HPDE6-E6E7 (cell line): ENCODE measurements at regions not wholly inside any gene's neighbourhood (a gene's known extent, or its start where the extent isn't known, plus 50 kb on each side); places are given as distances from the start of the nearest gene placed in this dataset.
"Not testable (repeated sequence)": the region's sequence is repeated elsewhere in the genome, so short reads cannot be mapped to it uniquely, and the experiment has no call there.

Experiments used
- DNase-seq: peaks from one replicate; pipeline ENCODE4 v3.0.0; 2011; ENCODE audit warnings: missing footprints; ENCODE audit errors: extremely low spot score

DNA sequence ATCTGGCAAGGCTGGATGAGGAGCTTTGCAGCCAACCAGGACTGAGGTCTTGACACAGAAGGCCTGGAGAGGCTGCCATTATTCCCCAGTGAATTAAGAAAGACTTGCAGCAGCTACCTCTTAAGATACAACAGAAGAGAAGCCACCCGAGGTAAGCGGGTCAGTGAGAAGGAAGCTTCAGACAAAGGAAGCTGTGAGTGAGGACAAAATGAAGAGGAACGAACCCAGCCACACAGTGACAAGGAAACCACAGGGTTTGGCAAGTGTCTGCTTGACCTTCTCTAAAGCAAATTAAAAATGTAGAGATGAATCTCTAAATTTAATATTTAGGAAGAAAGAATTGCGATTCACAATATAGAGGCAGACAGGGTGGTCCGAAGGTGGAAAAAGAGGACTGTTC is 281.8 kb upstream of the FRG1 start:
- not testable (repeated sequence) for DNase-seq

DNA sequence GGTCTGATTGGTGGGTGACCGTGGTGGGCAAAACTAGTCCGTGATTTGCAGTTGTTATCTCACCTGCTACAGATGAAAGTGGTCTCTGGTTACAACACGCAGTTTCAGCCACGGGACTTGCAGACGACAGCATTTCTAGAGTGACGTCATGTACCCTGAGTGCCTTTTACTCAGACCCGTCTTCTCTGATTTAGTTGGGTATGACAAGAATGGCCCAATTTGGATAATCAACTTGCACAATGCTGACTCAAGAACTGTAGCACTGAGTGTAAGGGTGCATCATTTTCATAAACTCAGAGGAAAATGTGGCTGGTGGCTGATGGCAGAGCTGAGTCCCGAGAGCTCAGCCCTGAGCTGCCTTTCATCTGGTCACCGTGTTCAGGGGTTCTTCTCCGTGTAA is 281.4 kb upstream of the FRG1 start:
- no peak for DNase-seq

DNA sequence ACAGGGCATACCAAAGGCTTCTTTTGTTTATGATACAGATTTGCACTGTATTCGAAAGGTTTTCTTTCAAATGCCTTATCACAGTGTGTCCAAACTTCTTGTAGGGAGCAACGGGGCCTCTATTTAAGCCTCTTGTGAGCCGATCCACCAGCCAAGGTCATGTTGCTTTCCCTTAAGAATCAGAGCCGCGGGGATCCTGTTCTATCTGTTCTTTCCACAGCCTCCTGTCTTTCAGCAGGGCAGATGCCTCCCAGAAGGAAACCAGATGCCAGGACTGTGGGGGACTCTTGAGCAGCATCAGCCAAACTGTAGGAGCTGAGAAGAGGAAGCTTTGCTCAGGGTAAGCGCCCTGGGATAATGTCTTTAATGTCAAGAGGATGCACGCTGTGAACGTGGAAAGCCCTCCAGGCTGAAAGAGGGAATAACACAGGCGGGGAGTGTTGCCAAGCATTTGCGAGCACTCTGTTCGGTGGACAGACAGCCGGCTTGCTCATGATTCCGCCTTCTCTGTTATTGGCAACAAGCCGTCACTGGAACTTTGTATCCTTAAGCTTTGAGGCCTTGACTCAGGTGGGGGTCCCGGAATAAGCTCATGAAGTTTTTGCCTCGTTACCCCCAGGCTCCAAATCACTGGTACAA is 279.8 kb upstream of the FRG1 start:
- DNase-seq, result no peak

DNA sequence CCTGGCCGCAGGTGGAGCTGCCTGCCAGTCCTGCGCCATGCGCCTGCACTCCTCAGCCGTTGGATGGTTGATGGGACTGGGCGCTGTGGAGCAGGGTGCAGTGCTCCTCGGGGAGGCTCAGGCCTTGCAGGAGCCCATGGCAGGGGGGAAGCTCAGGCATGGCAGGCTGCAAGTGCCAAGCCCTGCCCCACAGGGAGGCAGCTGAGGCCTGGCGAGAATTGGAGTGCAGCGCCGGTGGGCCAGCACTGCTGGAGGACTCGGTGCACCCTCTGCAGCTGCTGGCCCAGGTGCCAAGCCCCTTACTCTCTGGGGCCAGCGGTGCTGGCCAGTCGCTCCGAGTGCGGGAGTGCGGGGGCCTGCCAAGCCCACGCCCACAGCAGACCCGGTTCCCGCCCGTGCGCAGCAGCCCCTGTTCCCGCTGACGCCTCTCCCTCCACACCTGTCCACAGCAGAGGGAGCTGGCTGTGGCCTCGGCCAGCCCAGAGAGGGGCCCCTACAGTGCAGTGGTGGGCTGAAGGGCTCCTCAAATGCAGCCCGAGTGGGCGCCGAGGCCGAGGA is 275.9 kb upstream of the FRG1 start:
- no peak for DNase-seq

DNA sequence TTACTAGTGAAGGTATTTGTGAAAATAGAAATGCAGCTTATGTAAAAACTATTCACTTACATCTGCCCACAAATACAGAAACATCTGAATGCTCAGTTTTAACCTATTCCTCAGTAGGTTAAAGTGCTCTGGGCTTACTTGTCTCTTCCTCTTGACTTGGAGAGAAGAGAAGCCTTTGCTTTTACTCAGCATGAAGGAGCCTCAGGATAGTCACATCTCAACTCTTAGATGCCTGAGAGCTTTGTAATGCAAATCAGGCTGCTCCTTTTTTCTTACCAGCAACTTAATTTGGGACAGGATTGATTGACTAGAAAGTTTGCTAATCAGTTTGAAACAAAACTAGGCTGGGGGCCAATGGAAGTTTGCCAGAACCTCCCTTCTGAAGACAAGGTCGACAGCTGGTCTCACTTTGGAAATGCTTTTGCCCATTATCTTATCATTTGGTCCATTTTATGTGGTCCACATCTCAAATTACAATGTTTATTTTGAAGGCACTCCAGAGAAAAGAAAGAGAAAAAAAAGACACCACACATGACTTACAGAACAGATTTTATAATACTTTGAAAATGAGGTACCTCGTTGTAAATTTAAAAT is 274.9 kb upstream of the FRG1 start:
- not testable (repeated sequence) for DNase-seq

DNA sequence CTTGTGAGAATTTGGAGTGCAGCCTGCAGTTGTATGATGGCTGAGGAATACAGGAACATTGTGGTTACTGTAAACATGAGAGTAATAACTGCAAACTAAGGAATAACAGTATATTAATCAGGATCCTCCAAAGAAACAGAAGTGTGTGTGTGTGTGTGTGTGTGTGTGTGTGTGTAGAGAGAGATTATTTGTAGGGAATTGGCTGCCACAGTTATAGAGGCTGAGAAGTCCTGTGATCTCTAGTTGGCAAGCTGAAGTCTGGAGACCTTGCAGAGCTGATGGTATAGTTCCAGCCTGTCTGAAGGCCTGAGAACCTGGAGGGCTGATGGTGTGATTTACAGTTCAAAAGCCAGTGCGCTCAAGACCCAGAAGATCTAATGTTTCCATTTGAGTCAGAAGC is 273.3 kb upstream of the FRG1 start:
- DNase-seq, result not testable (repeated sequence)

DNA sequence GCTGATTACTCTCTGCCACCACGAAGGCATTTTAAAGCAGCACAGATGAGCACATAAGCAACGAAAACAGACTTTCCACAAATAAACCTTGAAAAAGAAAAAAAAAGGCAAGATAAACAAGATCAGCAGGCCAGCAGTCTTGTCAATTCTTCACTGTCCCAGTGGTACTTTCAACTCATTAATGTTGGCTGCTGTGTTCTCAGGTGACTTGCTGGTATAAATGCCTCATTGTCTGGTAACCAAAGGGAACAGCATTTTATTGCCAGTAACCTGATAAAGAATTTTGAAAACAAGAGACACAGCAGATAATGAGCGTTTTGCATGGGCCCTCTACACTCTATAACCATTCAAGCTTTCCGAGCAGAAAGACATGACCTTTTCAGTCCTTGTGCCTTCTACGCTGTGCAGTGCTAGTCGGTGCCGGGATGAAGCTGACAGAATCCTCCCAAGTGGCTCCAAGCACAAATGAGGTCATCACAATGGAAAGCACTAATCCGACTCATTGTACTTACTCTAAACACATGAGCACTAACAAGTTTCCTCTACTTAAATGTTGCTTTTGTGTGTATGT is 242.9 kb upstream of the FRG1 start:
- DNase-seq, result not testable (repeated sequence)

DNA sequence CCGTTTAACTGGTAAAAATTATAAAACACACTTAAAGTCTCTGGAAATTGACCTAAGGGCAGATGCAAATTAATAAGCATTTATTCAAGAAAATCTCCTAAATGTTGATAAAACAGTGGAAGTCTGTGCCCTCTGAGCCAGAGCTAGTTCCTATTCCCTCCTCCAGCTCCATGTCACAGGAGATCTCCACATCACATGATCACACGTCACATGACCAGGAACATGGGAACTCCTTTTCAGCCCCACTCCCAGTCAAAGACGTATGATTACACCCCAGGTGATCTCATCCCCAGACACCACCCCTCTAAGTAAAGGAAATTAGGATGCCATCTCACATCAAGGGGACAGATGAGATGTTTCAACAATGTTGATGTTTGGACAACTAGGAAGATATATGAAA is 237.7 kb upstream of the FRG1 start:
- DNase-seq, result not testable (repeated sequence)

DNA sequence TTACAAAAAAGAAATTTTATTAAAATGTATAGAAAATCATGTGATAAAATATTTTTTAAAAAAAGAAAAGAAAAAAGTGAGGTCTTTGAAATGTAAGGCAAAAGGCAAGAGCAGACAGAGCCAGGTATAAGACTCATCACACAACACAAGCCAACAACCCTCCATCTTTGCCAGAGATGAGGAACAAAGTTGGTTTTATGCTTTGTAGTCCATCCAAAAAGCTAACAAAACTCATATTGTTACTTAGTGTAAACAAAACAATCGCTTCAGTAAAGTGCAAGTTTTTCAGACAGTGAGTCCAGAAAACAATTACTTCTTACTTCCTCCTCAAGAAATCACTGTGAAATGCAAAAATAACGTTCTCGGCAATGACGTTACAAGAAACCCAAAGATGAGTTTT is 233.9 kb upstream of the FRG1 start:
- not testable (repeated sequence) for DNase-seq

DNA sequence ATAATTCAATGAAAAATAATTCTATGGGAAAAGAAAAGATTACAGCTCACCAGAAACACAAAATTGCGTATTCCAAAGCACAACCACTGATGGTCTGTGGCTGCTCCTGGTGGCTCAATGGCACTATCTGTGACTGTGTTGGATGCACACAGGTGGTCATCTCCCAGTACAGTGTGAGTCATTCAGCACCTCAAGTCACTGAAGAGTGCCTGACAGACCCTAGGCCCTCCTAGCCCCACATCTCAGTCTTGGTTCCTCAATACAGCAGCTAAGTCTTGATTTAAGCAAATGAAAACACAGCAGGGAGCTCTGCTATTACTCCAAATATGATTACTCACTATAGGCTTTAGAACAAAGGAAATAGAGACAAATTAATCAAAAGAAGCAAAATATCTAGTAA is 233.4 kb upstream of the FRG1 start:
- DNase-seq, result not testable (repeated sequence)

DNA sequence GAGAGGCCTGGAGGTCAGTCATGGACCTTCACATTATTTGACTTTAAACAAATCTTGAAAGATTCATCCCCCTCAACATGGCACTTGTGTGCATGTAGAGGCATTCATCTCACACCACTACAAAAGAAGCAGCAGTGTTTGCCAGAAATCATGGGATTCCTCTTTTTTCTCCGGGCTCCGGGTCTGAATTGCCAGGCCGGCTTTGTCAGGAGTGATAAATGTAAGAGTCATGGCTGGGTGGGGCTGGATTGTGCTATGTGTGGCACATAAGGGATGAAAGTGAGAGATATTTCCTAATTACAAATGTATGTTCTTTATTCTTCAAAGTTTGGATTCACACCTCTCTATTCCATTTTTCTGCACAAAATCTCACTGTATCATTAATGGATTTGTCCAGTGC is 228.7 kb upstream of the FRG1 start:
- not testable (repeated sequence) for DNase-seq

DNA sequence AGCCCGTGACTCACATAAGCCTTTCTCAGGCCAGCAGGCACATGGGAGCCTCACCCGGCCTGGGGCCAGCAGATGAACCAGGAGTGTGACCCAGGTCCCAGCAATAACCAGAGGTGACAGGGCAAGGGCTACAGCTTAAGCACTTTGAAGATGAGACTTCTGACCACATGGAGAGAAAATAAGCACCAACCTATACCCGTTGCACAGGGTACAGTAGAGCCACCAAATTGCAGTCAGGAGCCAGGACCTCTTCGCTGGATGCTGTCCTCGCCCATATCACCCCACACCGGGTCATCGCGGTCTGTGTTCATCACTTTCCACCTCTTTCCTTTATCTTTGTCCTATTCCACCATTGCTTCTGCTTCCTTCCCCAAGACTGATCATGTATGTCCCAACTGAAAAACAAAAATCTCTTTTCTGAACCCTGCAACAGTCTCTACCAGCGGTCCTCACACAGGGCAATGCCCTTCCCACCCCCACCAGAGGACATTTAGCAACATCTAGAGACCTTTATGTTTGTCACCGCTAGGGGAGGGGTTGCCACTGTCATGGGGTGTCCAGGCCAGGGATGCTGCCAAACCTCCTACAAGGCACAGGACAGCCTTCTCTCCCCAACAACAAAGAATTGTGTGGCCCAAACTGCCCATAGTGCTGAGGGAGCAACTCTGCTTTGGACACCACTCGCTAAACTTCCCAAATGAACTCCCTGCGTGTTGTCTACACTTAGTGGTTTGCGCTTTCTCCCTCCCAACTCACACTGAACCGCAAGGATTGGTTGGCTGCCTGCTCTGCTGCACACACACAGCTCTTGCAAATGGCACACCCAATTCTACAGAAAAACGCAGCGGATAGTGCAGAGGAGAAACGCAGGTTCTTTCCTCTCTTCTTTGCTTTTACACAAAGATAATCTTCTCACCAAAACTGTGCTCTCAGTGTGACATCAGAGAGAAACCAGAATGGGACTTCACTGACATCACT is 219.4 kb upstream of the FRG1 start:
- DNase-seq, result not testable (repeated sequence)

DNA sequence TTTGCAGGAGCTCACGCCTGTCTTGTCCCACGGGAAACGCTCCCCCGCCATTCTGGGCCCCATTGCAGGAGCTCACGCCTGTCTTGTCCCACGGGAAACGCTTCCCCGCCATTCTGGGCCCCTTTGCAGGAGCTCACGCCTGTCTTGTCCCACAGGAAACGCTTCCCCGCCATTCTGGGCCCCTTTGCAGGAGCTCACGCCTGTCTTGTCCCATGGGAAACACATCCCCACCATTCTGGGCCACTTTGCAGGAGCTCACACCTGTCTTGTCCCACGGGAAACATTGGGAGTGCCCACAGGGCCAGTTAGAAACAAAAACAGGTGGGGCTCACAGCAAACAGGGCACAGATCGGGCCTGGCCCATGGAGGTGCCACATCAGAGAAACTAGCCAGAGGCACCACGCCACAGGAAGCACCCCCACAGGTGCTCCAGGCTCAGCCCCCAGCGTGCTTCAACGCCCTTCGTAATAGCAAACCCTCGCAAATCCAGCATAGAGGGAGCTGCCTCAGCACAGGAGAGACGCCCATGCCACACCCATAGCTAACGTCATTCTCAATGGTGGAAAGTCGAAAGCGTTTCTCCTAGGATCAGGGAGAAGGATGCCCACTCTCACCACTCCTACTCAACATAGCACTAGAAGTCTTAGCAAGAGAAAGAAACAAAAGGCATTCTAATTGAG is 218.2 kb upstream of the FRG1 start:
- not testable (repeated sequence) for DNase-seq

DNA sequence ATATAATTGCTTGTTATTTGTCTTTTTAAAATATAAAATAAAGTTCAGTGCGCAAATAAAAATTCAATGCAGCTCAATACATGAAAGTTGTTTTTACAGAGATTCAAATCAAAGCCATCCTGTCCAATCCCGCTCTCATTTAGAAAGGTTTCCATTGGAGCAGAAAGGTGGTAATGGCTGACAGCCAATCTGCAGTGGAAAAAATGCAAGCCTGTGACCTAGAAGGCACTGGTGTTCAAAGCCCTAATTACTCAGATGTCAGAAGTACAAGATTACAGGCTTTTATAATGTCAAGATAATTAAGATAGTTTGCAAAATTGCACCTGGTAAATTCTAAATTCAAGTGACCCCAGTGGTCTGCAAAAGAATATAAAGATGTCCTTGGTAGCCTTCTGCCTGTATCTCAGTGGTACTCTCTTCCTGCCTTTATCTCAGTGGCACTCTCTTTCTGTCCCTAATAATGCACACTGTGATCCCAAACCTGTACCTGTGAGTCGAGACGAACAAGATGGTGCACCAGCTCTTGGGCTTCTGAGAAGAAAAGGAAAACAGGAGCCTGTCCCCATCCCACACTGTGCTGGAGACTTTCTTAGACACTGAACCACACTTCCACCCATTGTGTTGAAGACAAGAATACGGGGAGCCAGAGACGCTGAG is 212.6 kb upstream of the FRG1 start:
- not testable (repeated sequence) for DNase-seq

DNA sequence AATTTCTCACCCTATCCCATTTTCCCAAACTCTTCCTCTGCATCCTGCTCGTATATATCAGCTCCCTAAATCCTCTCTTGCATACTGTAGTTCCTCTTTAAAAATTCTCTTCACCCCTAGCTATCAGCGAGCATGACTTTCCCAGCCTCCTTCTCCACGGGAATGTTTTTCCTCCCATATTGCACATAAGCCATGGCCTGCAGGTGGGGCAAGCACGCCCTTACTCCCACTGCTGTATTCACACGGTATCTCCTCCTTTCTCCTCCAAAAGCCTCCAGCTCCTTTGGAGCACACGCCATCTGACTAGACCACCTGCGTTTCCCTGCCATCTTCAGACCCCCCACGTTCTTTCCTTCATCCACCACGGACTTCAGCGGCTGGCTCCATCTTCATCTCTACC is 208.7 kb upstream of the FRG1 start:
- not testable (repeated sequence) for DNase-seq

DNA sequence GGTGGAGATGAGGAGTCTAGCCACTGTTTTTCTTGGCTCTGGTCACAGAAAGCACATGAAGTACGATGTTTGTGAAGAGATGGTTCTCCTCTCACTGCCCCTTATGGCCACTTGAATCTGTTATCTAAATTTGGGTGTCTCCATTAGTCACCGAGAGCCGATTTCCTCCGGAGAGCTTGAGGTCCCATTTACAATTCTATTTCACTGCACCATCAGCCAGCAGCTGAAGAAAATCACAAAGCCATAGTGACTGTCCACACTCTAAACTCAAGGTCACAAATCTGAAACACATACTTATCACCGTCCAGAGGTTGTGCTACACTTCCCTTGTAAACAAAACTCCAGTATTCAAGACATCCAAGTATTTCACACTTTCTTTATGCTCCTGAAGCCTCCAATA is 207.2 kb upstream of the FRG1 start:
- not testable (repeated sequence) for DNase-seq

DNA sequence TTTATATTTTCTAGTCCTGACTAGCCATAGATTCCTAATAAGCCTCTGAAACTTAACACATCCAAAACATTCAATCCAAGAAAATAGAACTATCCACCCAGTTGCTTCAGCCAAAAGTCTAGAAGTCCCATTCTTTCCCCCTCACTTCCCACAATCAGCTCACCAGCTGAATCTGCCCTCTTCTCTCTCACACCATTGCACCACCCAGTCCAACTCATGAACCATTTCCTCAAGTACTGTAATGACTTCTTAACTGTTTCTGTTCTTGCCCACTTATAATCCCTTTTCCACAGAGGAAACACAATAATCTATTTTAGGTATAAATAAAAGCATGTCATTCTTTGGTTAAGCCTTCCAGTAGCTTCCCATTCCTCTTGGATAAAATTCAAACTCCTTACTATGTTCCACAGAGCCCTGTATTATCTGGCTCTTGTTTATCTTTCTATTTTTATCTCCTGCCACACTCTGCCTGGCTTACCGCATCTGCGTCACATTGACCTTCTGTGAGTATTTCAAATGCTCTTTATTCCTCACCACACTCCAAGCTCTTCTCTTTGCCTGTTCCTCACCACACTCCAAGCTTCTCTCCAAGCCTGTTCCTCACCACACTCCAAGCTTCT is 205.9 kb upstream of the FRG1 start:
- DNase-seq, result not testable (repeated sequence)

DNA sequence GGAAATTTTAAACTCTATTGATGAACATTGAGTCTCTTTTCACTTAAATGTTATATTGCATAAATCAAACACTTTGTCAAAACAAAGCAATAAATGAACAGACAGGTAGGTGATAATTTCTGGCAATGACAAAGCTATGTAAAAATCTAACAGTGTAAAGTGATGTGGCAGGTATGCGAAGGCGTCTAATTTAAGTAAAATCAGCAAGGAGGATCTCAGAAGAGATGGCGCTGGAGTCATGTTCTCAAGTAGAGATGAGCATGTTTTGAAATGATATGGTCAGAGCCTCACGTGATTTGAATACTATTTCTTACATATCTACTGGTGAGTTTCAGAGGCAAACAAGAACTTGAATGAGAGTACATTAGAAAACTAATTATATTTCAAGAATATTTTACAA is 204.0 kb upstream of the FRG1 start:
- not testable (repeated sequence) for DNase-seq

DNA sequence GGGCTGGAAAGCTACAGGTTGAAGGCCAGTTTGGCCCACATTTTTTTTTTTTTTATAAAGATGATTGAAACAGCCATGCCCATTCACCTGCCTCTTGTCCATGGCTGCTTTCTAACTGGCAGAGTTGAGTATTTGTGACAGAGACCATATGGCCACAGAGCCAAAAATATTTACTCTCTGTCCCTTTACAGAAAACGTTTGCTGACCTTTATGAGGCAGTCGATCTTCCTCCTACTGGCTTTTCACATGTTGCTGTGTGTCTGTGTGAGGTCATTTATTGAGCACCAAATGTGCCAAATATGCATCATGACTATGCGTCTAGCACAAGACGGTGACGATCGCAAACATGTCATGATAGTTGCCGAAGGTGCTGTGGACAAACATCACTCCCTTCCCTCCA is 200.6 kb upstream of the FRG1 start:
- not testable (repeated sequence) for DNase-seq

DNA sequence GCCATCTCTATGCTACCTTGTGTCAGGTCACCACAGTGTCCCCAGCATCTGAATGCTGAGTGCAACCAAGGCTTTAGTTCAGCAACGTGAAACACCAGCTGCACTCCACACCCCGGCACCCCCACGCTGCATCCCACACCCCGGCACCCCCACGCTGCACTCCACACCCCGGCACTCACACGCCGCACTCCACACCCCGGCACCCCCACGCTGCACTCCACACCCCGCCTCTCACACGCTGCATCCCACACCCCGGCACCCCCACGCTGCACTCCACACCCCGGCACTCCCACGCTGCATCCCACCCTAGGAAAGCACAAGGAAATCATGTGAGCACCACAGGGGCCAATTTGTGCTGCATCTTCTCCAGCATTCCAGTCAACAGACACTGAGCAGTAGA is 199.8 kb upstream of the FRG1 start:
- DNase-seq, result no peak
